GM21360 (cell line): ENCODE measurements at regions not wholly inside any gene's neighbourhood (a gene's known extent, or its start where the extent isn't known, plus 50 kb on each side); places are given as distances from the start of the nearest gene placed in this dataset.
A peak's percentile ranks its signal among the peaks of the same experiment; 100 is the strongest.

Source experiments
- ATAC-seq: cut with Tn5 transposase; IDR thresholded peaks from one replicate; pipeline ENCODE4 v1.9.1; 2021; ENCODE audit warnings: mild to moderate bottlenecking, moderate library complexity; ENCODE audit not compliant: unreplicated experiment

- no peak for ATAC-seq
Observed at GRCh38 chr13:29713839-29714238, 118.4 kb upstream of the SLC7A1 start.

GRCh38 chr13:29711776-29712175, 116.3 kb upstream of the SLC7A1 start:
- ATAC-seq: no peak

GRCh38 chr13:29710511-29710910, 115.0 kb upstream of the SLC7A1 start:
- no peak for ATAC-seq

- no peak for ATAC-seq
Observed at GRCh38 chr13:29709407-29710069, 114.0 kb upstream of the SLC7A1 start.

- ATAC-seq: peak; percentile 60
Observed at GRCh38 chr13:29707876-29708543, 112.5 kb upstream of the SLC7A1 start.

GRCh38 chr13:29706923-29707322, 111.4 kb upstream of the SLC7A1 start:
- ATAC-seq: no peak

- no peak for ATAC-seq
Observed at GRCh38 chr13:29704648-29705047, 109.2 kb upstream of the SLC7A1 start.

- no peak for ATAC-seq
Observed at GRCh38 chr13:29703421-29703820, 107.9 kb upstream of the SLC7A1 start.

GRCh38 chr13:29702912-29703351, 107.4 kb upstream of the SLC7A1 start:
- no peak for ATAC-seq

GRCh38 chr13:29698106-29698505, 102.6 kb upstream of the SLC7A1 start:
- ATAC-seq: no peak

- ATAC-seq: no peak
Observed at GRCh38 chr13:29696606-29697005, 101.1 kb upstream of the SLC7A1 start.

GRCh38 chr13:29693275-29693945, 97.9 kb upstream of the SLC7A1 start:
- ATAC-seq: no peak

GRCh38 chr13:29689548-29689947, 94.1 kb upstream of the SLC7A1 start:
- ATAC-seq: no peak

- ATAC-seq: no peak
Observed at GRCh38 chr13:29688193-29688592, 92.7 kb upstream of the SLC7A1 start.

- ATAC-seq: no peak
Observed at GRCh38 chr13:29684441-29684840, 89.0 kb upstream of the SLC7A1 start.

- no peak for ATAC-seq
Observed at GRCh38 chr13:29683041-29683440, 87.6 kb upstream of the SLC7A1 start.

- ATAC-seq: no peak
Observed at GRCh38 chr13:29681864-29682263, 86.4 kb upstream of the SLC7A1 start.

- ATAC-seq: no peak
Observed at GRCh38 chr13:29679396-29680053, 84.0 kb upstream of the SLC7A1 start.

- no peak for ATAC-seq
Observed at GRCh38 chr13:29677627-29678026, 82.1 kb upstream of the SLC7A1 start.

GRCh38 chr13:29676941-29677452, 81.5 kb upstream of the SLC7A1 start:
- no peak for ATAC-seq

- no peak for ATAC-seq
Observed at GRCh38 chr13:29676535-29676934, 81.0 kb upstream of the SLC7A1 start.
